ENCODE measurements at regions not wholly inside any gene's neighbourhood (a gene's known extent, or its start where the extent isn't known, plus 50 kb on each side); places are given as distances from the start of the nearest gene placed in this dataset.

- TF ChIP-seq, protein P1, sequence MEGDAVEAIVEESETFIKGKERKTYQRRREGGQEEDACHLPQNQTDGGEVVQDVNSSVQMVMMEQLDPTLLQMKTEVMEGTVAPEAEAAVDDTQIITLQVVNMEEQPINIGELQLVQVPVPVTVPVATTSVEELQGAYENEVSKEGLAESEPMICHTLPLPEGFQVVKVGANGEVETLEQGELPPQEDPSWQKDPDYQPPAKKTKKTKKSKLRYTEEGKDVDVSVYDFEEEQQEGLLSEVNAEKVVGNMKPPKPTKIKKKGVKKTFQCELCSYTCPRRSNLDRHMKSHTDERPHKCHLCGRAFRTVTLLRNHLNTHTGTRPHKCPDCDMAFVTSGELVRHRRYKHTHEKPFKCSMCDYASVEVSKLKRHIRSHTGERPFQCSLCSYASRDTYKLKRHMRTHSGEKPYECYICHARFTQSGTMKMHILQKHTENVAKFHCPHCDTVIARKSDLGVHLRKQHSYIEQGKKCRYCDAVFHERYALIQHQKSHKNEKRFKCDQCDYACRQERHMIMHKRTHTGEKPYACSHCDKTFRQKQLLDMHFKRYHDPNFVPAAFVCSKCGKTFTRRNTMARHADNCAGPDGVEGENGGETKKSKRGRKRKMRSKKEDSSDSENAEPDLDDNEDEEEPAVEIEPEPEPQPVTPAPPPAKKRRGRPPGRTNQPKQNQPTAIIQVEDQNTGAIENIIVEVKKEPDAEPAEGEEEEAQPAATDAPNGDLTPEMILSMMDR (IDR thresholded peaks at IDR 0.05): no peak
- TF ChIP-seq POLR2A (IDR thresholded peaks at IDR 0.05) (no peak), EP300 (IDR thresholded peaks at IDR 0.05) (no peak)
These were observed 1983.5 kb upstream of the C9orf72 start for GRCh38 chr9:29556746-29557145.

Data from ovary (tissue), 3 donors.